GM19035 (cell line): ENCODE measurements at regions not wholly inside any gene's neighbourhood (a gene's known extent, or its start where the extent isn't known, plus 50 kb on each side); places are given as distances from the start of the nearest gene placed in this dataset.
"Not testable (repeated sequence)": the region's sequence is repeated elsewhere in the genome, so short reads cannot be mapped to it uniquely, and the experiment has no call there.

Experiments
- ATAC-seq: cut with Tn5 transposase; IDR thresholded peaks from one replicate; pipeline ENCODE4 v1.9.1; 2021; ENCODE audit not compliant: unreplicated experiment

GRCh38 chr1:229003233-229004031 is 267.5 kb upstream of the RAB4A start:
- ATAC-seq, result no peak

DNA sequence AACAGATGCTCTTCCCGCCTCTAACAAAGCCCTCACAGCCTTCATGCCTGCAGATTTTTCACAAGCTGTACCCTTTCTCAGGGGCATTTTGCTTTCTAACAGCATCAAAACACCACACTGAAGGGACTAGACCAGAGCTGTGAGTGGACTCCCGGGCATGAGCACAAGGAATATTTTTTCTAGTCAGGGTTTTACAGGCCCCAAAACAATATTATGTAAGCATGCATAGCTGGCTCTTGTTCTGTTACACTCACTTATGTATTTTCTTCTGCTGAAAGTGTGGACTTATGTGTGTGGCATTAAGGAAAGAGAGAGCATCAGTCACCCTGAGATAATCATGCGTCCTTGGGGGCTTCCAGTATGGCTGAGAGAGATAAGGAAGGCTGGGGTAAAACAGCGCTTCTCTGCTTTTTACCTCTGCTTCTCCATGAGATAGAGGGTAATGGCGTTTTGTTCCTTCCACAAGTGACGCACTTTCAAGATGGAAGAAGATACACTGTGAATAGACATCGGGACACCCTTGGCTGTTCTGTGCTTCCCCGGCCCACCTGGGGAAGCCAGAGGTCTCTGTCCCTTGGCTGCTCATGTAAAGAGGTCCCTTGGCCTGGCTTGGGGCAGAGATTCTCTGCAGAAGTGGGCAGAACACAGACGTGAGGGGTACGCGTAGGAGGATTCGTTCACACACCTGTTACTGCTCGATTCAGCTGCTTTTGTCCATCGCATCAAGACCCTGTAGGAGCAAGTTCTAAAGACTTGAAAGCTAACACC is 266.7 kb upstream of the RAB4A start:
- ATAC-seq, result no peak

- no peak for ATAC-seq
Measured at GRCh38 chr1:229005097-229005496, 265.8 kb upstream of the RAB4A start.

DNA sequence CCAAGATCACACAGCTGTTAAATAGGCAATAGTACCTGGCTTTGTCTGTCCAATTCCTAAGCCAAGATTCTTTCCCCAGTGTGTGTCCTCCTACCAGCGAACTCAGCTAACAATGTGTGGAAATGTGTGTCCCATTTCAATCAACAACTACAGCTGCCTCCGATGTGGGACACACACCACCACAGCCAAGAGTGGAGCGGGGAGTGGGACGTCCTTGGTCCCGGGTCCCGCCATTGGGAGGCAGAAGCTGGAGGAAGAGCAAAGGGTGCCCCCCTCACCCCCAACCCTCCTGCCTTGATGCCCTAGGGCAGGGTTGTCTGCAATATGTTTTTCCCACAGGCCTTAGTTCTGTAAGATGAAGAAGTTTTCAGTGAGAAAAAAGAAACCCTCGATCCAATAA is 265.4 kb upstream of the RAB4A start:
- ATAC-seq, result no peak

GRCh38 chr1:229006121-229006870 is 264.6 kb upstream of the RAB4A start:
- no peak for ATAC-seq

- ATAC-seq, result no peak
Measured at GRCh38 chr1:229007167-229007566, 263.7 kb upstream of the RAB4A start.

GRCh38 chr1:229007701-229008100 is 263.2 kb upstream of the RAB4A start:
- no peak for ATAC-seq

DNA sequence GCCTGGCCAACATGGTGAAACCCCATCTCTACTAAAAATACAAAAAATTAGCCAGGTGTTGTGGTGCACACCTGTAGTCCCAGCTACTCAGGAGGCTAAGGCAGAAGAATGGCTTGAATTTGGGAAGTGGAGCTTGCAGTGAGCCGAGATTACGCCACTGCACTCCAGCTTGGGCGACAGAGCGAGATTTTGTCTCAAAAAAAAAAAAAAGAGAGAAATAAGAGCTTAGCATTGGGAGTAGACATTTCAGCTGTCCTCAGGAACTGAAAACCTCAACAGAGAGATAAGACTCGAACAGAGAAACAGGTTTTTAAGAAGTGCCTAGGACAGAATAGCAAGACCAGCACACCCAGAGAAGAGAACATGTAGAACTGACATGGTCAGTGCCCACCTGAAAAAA is 262.6 kb upstream of the RAB4A start:
- not testable (repeated sequence) for ATAC-seq

DNA sequence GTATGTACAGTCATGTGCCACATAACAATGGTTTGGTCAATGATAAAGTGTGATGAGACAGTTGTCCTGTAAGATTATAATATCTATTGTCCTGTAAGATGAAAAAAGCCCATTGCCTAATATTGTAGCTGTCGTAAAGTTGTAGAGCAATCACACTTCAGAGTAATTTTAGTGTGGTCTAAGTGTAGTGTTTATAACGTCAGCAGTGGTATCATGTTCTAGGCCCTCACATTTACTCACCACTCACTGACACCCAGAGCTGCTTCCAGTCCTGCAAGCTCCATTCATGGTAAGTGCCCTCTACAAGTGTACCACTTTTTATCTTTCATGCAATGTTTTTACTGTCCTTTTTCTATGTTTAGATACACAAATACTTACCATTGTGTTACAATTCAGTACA is 259.9 kb upstream of the RAB4A start:
- ATAC-seq, result no peak

DNA sequence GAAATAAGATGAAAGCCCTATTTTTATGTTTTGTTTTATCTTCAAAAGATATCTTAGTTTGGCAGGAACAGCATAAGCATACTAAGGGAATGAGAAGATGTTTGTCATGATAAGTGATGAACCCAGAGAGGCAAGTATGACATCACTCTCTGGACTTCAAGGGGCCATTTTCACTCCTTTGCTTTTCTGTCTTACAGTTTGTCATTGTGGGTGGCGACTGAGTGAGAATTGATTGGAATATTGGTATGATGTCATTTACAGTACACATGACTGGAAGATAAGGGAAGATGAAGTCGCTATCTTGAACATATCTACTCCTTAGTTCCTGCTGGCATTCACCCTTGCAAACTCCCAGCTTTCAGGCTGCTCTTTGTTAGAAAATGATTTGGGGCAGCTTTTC is 258.1 kb upstream of the RAB4A start:
- ATAC-seq, result no peak

DNA sequence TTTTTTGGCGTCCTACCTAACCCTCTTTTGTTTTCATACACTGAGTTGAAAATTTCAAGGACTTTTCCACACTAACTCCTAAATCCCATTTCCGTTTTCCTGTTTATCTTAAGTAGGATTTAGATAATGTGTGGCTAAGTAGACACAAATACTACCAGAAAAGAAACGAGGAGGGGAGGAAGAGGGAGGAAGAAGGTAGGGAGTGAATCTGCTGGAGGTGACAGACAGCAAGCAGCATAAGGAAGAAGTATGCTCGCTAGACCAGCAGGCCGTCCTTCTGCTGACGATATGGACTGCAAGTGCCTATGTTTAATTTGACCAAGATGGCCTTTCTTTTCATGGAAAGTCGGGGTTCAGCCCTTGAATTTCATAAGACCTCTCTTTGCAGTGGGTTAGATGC is 256.9 kb upstream of the RAB4A start:
- ATAC-seq, result no peak

DNA sequence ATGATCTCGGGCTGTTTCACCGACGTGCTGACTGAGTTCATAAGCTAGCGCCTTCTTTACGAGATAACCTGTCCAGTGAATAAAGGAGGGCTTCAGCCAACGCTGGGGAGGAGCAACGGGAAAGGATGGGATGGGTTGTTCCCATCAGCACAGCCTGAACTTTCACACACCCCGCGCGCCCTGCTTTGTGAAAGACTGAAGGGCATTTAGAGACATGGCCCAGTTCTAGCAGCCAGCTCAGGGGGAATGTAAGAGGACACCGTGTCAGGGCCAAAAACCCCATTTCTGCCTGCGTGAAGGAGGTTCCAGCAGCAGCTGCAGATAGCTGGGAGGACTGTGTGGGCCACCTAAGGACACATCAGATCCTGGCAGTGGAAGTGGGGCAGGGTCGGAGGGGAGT is 255.1 kb upstream of the RAB4A start:
- no peak for ATAC-seq

DNA sequence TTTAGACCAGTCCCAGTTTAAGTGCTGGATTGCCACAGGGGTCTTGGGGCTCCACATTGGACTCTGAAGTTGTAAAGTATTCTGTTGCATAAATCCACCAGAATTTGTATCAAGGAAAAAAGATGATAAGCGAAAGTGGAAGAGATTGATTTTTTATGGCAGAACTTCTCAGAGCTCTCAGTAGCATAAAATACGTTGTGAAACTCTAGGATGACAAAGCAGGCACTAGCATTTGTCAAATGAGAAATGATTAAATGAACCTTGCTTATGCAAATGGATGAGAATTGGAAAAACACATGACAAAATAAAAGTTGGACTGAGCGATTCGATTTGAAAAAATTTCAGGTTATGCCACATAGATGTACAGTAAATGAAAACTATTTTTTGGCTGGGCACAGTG is 253.8 kb upstream of the RAB4A start:
- no peak for ATAC-seq

GRCh38 chr1:229018674-229019295 is 252.1 kb upstream of the RAB4A start:
- no peak for ATAC-seq

DNA sequence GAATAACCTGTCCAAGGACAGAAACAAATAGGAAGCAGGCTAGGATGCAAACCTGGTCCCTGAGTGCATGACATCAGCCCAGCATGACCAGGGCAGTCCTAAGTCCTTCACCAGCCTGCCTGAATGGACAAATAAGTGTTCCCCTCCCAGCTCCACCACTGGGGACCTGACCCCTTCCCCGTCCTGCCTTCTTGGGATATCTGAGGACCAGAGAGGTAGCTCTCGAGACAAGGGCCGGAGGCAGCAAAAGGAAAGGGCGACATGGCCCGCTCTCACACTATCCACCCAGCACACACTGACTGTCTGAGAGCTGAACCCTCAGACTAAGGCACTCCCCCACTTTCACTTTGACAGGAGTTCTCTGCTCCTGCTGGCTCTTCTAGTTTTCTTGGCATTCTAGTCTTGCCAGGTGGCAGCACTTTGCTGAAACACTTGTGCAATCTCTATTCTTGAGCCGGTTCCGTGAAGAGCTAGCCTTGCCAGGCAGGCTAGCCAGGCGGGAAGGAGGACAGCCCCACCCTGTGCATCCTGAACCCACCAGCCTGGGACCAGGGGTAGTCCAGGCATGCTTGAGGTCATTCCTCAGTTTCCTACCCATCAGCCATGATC is 251.1 kb upstream of the RAB4A start:
- no peak for ATAC-seq

DNA sequence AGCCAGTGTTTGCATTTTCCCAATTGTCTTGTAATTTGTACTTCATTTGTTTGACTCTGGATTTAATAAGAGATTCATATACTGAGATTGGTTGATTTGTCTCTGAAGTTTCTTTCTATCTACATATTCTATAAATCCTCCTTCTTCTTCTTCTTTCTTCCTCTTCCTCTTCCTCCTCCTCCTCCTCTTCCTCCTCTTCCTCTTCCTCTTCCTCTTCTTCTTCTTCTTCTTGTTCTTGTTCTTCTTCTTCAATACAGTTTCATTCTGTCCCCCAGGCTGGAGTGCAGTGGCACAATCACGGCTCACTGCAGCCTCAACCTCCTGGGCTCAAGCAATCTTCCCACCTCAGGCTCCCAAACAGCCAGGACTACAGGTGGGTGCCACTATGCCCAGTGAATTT is 249.9 kb upstream of the RAB4A start:
- not testable (repeated sequence) for ATAC-seq

- no peak for ATAC-seq
Measured at GRCh38 chr1:229022595-229023333, 248.1 kb upstream of the RAB4A start.

- no peak for ATAC-seq
Measured at GRCh38 chr1:229023651-229024300, 247.1 kb upstream of the RAB4A start.

DNA sequence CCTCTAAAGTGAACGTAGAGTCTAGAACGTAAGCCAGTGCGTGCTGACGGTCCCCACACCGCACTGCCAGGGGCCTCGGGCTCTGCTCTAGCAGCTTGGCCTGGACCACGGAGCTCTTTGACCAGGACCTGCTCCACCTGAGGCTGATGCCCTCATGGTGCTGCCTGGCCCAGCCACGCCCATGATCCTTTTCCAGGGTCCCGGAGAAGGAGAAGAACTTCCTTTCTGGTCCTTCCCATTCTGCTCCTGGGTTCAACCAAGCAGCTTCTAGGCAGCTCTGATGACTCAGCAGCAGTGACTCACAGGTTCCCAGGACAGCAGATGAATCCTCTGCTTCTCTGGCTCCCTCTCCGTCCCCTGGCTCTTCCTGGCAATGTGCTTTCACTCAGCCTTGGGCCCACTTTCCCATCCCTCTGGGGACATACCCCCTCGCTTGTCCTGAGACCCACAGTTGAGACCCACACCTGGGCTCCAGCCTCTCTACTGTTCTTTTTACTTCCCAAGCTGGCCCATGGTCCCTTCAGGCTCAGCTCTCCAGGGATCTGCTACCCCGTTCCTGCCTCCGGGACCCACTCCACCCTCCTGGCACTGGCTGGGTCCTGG is 246.3 kb upstream of the RAB4A start:
- ATAC-seq, result no peak
